ENCODE measurements at regions not wholly inside any gene's neighbourhood (a gene's known extent, or its start where the extent isn't known, plus 50 kb on each side); places are given as distances from the start of the nearest gene placed in this dataset.

- DNase-seq (ENCODE audit: low read depth): no peak
Observed at GRCh38 chr12:13383379-13383778, 186.9 kb downstream of the EMP1 start.

GRCh38 chr12:13380297-13380696 lies 183.8 kb downstream of the EMP1 start:
- DNase-seq (ENCODE audit: low read depth): no peak

- DNase-seq (ENCODE audit: low read depth): no peak
Observed at GRCh38 chr12:13379531-13380188, 183.1 kb downstream of the EMP1 start.

GRCh38 chr12:13377698-13378097 lies 181.2 kb downstream of the EMP1 start:
- no peak for DNase-seq (ENCODE audit: low read depth)

- no peak for DNase-seq (ENCODE audit: low read depth)
Observed at GRCh38 chr12:13376610-13377373, 180.3 kb downstream of the EMP1 start.

GRCh38 chr12:13375583-13376345 lies 179.2 kb downstream of the EMP1 start:
- no peak for DNase-seq (ENCODE audit: low read depth)

GRCh38 chr12:13374793-13375192 lies 178.3 kb downstream of the EMP1 start:
- DNase-seq (ENCODE audit: low read depth): no peak

- no peak for DNase-seq (ENCODE audit: low read depth)
Observed at GRCh38 chr12:13373803-13374202, 177.3 kb downstream of the EMP1 start.

GRCh38 chr12:13373131-13373530 lies 176.6 kb downstream of the EMP1 start:
- DNase-seq (ENCODE audit: low read depth): no peak

- DNase-seq (ENCODE audit: low read depth): no peak
Observed at GRCh38 chr12:13372386-13372785, 175.9 kb downstream of the EMP1 start.

GRCh38 chr12:13371797-13372196 lies 175.3 kb downstream of the EMP1 start:
- DNase-seq (ENCODE audit: low read depth): no peak

- DNase-seq (ENCODE audit: low read depth): no peak
Observed at GRCh38 chr12:13371367-13371766, 174.8 kb downstream of the EMP1 start.

GRCh38 chr12:13369474-13370056 lies 173.0 kb downstream of the EMP1 start:
- DNase-seq (ENCODE audit: low read depth): no peak

- DNase-seq (ENCODE audit: low read depth): no peak
Observed at GRCh38 chr12:13368971-13369370, 172.4 kb downstream of the EMP1 start.

- no peak for DNase-seq (ENCODE audit: low read depth)
Observed at GRCh38 chr12:13368431-13368830, 171.9 kb downstream of the EMP1 start.

GRCh38 chr12:13367973-13368372 lies 171.4 kb downstream of the EMP1 start:
- DNase-seq (ENCODE audit: low read depth): no peak

- no peak for DNase-seq (ENCODE audit: low read depth)
Observed at GRCh38 chr12:13365748-13366366, 169.3 kb downstream of the EMP1 start.

GRCh38 chr12:13362260-13362841 lies 165.8 kb downstream of the EMP1 start:
- peak; percentile 63 for DNase-seq (ENCODE audit: low read depth)

GRCh38 chr12:13359636-13360035 lies 163.1 kb downstream of the EMP1 start:
- no peak for DNase-seq (ENCODE audit: low read depth)

- DNase-seq (ENCODE audit: low read depth): no peak
Observed at GRCh38 chr12:13358391-13358905, 161.9 kb downstream of the EMP1 start.

GRCh38 chr12:13350946-13351345 lies 154.4 kb downstream of the EMP1 start:
- no peak for DNase-seq (ENCODE audit: low read depth)

GRCh38 chr12:13350381-13350780 lies 153.9 kb downstream of the EMP1 start:
- no peak for DNase-seq (ENCODE audit: low read depth)

Data from EH (cell line).